MM.1S (cell line): ENCODE measurements at regions not wholly inside any gene's neighbourhood (a gene's known extent, or its start where the extent isn't known, plus 50 kb on each side); places are given as distances from the start of the nearest gene placed in this dataset.

Experiments
- DNase-seq: peaks from one replicate; pipeline ENCODE4 v3.0.0-alpha.2; 2015
- H2AFZ ChIP-seq: fragments of 300-600 bp; sonication (generic); 2 replicates; pipeline ENCODE4 v1.6.0; 2016; ENCODE audit warnings: antibody characterized with exemption, low read length
- H3F3A ChIP-seq: fragments of 300-600 bp; sonication (generic); 2 replicates; pipeline ENCODE4 v1.6.1; 2016; ENCODE audit warnings: mild to moderate bottlenecking, antibody characterized with exemption, low read length, moderate library complexity, mixed read lengths; ENCODE audit not compliant: insufficient read depth
- H3K27ac ChIP-seq: fragments of 300-600 bp; sonication (generic); 2 replicates; pipeline ENCODE4 v1.5.1; 2016; ENCODE audit warnings: mild to moderate bottlenecking, low read length
- H3K27me3 ChIP-seq: fragments of 300-600 bp; sonication (generic); replicated peaks from 2 replicates; pipeline ENCODE4 v1.6.0; 2016; ENCODE audit warnings: low read length; ENCODE audit not compliant: insufficient read depth
- H3K36me3 ChIP-seq: fragments of 300-600 bp; sonication (generic); replicated peaks from 2 replicates; pipeline ENCODE4 v1.6.1; 2016; ENCODE audit warnings: mild to moderate bottlenecking, low read length, mixed read lengths; ENCODE audit not compliant: insufficient read depth
- H3K4me1 ChIP-seq: fragments of 300-600 bp; sonication (generic); 2 replicates; pipeline ENCODE4 v1.6.1; 2016; ENCODE audit warnings: low read length, mixed read lengths
- H3K4me2 ChIP-seq: fragments of 300-600 bp; sonication (generic); 2 replicates; pipeline ENCODE4 v1.6.0; 2016; ENCODE audit warnings: low read depth, low read length
- H3K4me3 ChIP-seq: fragments of 300-600 bp; sonication (generic); 2 replicates; pipeline ENCODE4 v1.5.1; 2016; ENCODE audit warnings: low read length, mixed read lengths
- H3K79me2 ChIP-seq: fragments of 300-600 bp; sonication (generic); 2 replicates; pipeline ENCODE4 v1.6.1; 2016; ENCODE audit warnings: mixed run types, low read length, mixed read lengths
- H3K9ac ChIP-seq: fragments of 300-600 bp; sonication (generic); 2 replicates; pipeline ENCODE4 v1.6.1; 2016; ENCODE audit warnings: low read length, mixed read lengths
- H3K9me2 ChIP-seq: fragments of 300-600 bp; sonication (generic); replicated peaks from 2 replicates; pipeline ENCODE4 v1.6.1; 2016; ENCODE audit warnings: mild to moderate bottlenecking, low read length, mixed read lengths; ENCODE audit not compliant: insufficient read depth
- H3K9me3 ChIP-seq: fragments of 300-600 bp; sonication (generic); replicated peaks from 2 replicates; pipeline ENCODE4 v1.6.1; 2016; ENCODE audit warnings: mild to moderate bottlenecking, low read length, mixed read lengths; ENCODE audit not compliant: insufficient read depth
- H4K20me1 ChIP-seq: fragments of 300-600 bp; sonication (generic); 2 replicates; pipeline ENCODE4 v1.6.1; 2016; ENCODE audit warnings: mild to moderate bottlenecking, low read length, moderate library complexity, mixed read lengths; ENCODE audit not compliant: insufficient read depth
- EZH2 ChIP-seq: fragments of 300-600 bp; sonication (generic); optimal IDR thresholded peaks from 2 replicates; pipeline ENCODE3; 2017; ENCODE audit warnings: low read depth, mild to moderate bottlenecking, antibody characterized with exemption, low read length, mixed read lengths
- EZH2phosphoT487 ChIP-seq: fragments of 300-600 bp; sonication (generic); IDR thresholded peaks from 2 replicates; pipeline ENCODE4 v1.6.1; 2018; ENCODE audit warnings: antibody characterized with exemption, low read length
- TF ChIP-seq, protein P1 (sequence below): fragments of 300-600 bp; sonication (generic); IDR thresholded peaks from 2 replicates; pipeline ENCODE4 v1.5.1; 2016; ENCODE audit warnings: antibody characterized with exemption, low read length, mixed read lengths

DNA sequence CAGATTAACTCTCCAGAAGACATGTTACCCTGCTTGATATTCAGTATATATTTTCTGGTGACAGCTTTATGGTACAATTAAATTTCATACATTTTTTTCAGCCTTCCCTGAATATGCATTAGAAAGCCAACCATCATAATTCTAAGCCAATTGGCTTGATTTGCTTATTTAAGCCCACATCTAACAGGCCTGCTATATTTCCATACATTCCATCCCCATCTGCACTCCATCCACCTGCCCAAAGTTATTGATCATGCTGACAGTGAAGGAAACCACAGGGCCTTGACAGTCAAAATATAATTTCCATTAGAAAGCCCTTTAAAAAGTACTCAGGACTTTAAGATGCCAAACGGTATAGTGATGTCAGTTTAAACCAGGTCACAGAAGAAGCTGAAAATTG lies 164.3 kb downstream of the GXYLT1 start:
- Histone ChIP-seq H3K4me2 (no peak overlapping the region), H3F3A (no peaks in the 10 kb centered on the region), H3K4me1 (no peaks in the 10 kb centered on the region), H3K36me3 (no peaks in the 10 kb centered on the region), H3K27ac (no peak overlapping the region), H3K4me3 (no peak overlapping the region), H3K27me3 (no peaks in the 10 kb centered on the region), H3K9me3 (no peaks in the 10 kb centered on the region), H2AFZ (no peak overlapping the region), H3K9ac (no peak overlapping the region), H3K9me2 (no peaks in the 10 kb centered on the region), H3K79me2 (no peaks in the 10 kb centered on the region), H4K20me1 (no peaks in the 10 kb centered on the region)
- no peak for DNase-seq
- TF ChIP-seq, protein P1, sequence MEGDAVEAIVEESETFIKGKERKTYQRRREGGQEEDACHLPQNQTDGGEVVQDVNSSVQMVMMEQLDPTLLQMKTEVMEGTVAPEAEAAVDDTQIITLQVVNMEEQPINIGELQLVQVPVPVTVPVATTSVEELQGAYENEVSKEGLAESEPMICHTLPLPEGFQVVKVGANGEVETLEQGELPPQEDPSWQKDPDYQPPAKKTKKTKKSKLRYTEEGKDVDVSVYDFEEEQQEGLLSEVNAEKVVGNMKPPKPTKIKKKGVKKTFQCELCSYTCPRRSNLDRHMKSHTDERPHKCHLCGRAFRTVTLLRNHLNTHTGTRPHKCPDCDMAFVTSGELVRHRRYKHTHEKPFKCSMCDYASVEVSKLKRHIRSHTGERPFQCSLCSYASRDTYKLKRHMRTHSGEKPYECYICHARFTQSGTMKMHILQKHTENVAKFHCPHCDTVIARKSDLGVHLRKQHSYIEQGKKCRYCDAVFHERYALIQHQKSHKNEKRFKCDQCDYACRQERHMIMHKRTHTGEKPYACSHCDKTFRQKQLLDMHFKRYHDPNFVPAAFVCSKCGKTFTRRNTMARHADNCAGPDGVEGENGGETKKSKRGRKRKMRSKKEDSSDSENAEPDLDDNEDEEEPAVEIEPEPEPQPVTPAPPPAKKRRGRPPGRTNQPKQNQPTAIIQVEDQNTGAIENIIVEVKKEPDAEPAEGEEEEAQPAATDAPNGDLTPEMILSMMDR: no peak
- TF ChIP-seq EZH2: no peak
- no peak for TF ChIP-seq EZH2phosphoT487

DNA sequence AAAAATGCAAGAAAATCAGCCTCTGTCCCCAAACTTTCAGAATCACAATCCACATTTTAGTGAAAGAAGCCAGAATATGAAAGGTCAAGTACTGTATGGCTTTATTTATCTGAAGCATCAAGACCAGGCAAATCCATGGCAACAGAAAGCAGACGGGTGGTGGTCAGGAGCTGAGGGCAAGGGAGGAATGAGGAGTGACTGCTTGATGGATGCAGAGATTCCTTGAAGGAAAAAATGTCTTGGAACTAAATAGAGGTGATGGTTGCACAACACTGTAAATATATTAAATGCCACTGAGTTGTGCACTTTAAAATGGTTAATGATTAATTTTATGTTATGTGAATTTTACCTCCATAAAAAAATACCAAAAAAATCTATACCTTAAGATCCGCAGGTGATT lies 165.1 kb downstream of the GXYLT1 start:
- H4K20me1 ChIP-seq: no peaks in the 10 kb centered on the region
- no peak overlapping the region for H3K27ac ChIP-seq
- H3K9me3 ChIP-seq: no peaks in the 10 kb centered on the region
- no peaks in the 10 kb centered on the region for H3K4me1 ChIP-seq
- no peaks in the 10 kb centered on the region for H3K36me3 ChIP-seq
- H3K4me2 ChIP-seq: no peak overlapping the region
- DNase-seq: no peak
- no peaks in the 10 kb centered on the region for H3K79me2 ChIP-seq
- H3K4me3 ChIP-seq: no peak overlapping the region
- TF ChIP-seq EZH2phosphoT487 (no peak), EZH2 (no peak)
- TF ChIP-seq, protein P1: no peak
- no peaks in the 10 kb centered on the region for H3K27me3 ChIP-seq
- no peaks in the 10 kb centered on the region for H3F3A ChIP-seq
- H3K9ac ChIP-seq: no peak overlapping the region
- no peaks in the 10 kb centered on the region for H3K9me2 ChIP-seq
- no peak overlapping the region for H2AFZ ChIP-seq

DNA sequence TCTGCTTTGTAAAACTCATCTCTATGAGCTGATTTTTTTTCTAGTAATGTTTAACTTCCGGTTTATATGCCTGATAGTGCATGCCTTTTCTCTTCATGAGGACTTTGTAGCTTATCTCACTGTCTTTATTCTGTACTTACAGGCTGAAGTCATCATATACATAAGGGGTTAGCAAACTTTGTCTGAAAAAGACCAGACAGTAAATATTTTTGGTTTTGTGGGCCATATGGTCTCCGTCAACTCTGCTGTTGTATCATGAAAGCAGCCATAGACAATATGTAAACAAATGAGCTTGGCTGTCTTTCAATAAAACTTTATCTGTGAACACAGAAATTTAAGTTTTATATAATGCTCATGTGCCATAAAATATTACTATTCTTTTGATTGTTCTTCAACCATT lies 172.1 kb downstream of the GXYLT1 start:
- H3K27me3 ChIP-seq: no peaks in the 10 kb centered on the region
- H3K4me2 ChIP-seq: no peak overlapping the region
- no peaks in the 10 kb centered on the region for H3K9me3 ChIP-seq
- H3K9me2 ChIP-seq: no peaks in the 10 kb centered on the region
- H3K4me3 ChIP-seq: no peak overlapping the region
- H3K79me2 ChIP-seq: no peaks in the 10 kb centered on the region
- no peaks in the 10 kb centered on the region for H3K36me3 ChIP-seq
- no peak for TF ChIP-seq EZH2
- DNase-seq: no peak
- H3K9ac ChIP-seq: no peak overlapping the region
- H3K4me1 ChIP-seq: no peaks in the 10 kb centered on the region
- no peak overlapping the region for H3K27ac ChIP-seq
- no peaks in the 10 kb centered on the region for H4K20me1 ChIP-seq
- no peak overlapping the region for H2AFZ ChIP-seq
- H3F3A ChIP-seq: no peaks in the 10 kb centered on the region

DNA sequence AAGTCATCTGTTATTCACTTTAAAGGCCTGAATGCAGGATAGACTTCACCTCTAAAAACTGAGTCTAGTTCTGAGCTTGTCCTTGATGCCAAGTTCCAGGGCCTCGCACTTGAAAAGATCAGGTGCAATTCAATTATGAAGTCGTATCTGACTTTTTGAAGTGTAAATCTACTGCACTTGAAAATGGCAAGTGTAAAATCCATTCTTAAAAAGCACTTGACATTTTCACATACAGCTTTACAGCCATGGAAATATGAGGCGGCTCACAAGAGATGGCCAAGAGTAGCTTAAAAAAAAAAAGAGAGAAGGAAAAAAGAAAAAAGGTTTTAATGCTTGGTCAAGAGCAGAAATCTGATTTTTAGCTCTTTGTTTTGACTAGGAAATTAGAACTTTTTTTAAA lies 172.5 kb downstream of the GXYLT1 start:
- Histone ChIP-seq H2AFZ (no peak overlapping the region), H3K9me2 (no peaks in the 10 kb centered on the region), H3K79me2 (no peaks in the 10 kb centered on the region), H3K36me3 (no peaks in the 10 kb centered on the region), H3K27me3 (no peaks in the 10 kb centered on the region), H3K27ac (no peak overlapping the region), H4K20me1 (no peaks in the 10 kb centered on the region), H3F3A (no peaks in the 10 kb centered on the region), H3K9ac (no peak overlapping the region), H3K4me1 (no peaks in the 10 kb centered on the region), H3K4me2 (no peak overlapping the region), H3K9me3 (no peaks in the 10 kb centered on the region), H3K4me3 (no peak overlapping the region)
- TF ChIP-seq EZH2 (no peak), EZH2phosphoT487 (no peak)
- TF ChIP-seq, protein P1: no peak
- no peak for DNase-seq
